ENCODE measurements at regions not wholly inside any gene's neighbourhood (a gene's known extent, or its start where the extent isn't known, plus 50 kb on each side); places are given as distances from the start of the nearest gene placed in this dataset.

GRCh38 chr11:104433751-104434150 lies 269.8 kb upstream of the PDGFD start:
- DNase-seq (ENCODE audit: low read depth in 3 of 3) = no peak

- no peak for DNase-seq (ENCODE audit: low read depth in 3 of 3)
Measured at GRCh38 chr11:104432981-104433380, 269.0 kb upstream of the PDGFD start.

- no peak for DNase-seq (ENCODE audit: low read depth in 3 of 3)
Measured at GRCh38 chr11:104432526-104432925, 268.6 kb upstream of the PDGFD start.

DNA sequence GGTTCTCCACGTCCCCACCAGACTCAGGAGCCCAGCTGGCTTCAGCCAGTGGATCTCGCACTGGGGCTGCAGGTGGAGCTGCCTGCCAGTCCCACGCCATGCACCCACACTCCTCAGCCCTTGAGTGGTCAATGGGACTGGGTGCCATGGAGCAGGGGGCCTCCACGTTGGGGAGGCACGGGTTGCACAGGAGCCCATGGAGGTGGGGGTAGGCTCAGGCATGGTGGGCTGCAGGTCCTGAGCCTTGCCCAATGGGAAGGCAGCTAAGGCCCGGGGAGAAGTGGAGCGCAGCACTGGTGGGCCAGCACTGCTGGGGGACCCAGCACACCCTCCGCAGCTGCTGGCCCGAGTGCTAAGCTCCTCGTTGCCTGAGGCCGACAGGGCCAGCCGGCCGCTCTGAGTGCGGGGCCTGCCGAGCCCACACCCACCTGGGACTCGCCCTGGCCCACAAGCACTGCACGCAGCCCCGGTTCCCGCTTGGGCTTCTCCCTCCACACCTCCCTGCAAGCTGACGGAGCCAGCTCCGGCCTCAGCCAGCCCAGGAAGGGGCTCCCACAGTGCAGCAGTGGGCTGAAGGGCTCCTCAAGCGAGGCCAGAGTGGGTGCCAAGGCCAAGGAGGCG lies 258.5 kb upstream of the PDGFD start:
- no peak for DNase-seq (ENCODE audit: low read depth in 3 of 3)

DNA sequence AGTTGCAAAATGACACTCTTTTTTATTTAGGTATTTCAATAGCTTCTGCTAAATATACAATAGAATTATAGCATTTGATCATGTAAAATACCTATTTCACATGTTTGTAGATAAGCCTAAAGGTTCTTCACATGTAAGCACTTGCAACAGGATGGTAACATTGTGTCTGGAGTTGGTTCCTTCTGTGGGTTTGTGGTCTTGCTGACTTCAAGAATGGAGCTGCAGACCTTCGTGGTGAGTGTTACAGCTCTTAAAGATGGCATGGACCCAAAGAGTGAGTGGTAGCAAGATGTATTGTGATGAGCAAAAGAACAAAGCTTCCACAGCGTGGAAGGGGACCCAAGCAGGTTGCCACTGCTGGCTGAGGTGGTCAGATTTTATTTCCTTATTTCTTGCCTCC lies 246.4 kb upstream of the PDGFD start:
- DNase-seq (ENCODE audit: low read depth in 3 of 3) = no peak

GRCh38 chr11:104408630-104409029 lies 244.7 kb upstream of the PDGFD start:
- no peak for DNase-seq (ENCODE audit: low read depth in 3 of 3)

DNA sequence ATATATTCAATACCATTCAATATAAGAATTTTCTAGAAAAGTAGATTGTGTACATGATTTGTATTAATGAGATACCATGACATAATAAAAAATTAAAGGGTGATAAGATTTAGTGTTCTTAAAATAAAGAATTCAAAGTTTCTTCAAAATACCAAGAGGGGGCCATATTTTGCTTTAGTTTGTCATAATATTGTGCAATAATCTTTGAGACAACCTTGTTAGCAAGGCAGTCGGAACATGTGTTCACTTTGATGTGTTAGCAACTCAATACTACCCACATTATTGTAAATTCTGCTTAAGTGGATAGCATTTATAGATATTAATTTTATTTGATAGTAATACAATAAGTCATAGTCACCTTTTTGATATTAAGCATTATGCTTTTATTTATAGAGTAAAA lies 241.3 kb upstream of the PDGFD start:
- DNase-seq (ENCODE audit: low read depth in 3 of 3) = no peak

- DNase-seq (ENCODE audit: low read depth in 3 of 3) = no peak
Measured at GRCh38 chr11:104404231-104405175, 240.6 kb upstream of the PDGFD start.

DNA sequence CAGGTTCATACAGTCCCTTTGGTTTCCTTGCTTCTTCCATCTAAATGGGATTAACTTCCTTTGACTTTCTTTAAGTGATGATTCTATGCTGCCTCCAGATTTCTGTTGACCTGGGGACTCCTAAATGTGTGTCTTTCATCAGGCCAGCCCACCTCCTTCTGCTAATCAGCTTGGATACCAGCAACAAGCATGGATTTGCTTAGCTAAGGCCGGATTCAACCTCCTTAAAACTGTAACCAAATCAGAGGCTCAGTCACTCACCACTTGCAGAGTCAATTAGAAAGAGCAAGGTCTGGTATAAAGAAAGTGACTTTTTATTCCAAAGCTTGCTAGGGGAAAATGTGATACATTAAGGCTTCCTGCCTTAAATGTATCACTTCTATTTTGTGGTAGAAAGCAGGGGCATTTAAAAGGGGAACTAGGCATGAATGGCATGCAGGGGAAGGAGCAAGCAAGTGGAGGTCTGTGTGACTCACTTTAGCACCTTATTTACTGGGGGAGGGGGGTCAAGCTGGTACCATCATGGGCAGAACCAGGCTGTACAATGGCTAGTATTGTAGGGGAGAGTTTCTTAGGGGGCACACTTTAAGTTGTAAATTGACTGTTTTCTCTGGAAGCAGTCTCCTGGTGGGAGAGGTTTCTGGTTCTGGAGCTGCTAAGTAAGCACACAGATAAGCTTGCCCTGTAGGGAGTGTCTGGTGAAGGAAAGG lies 239.0 kb upstream of the PDGFD start:
- DNase-seq (ENCODE audit: low read depth in 3 of 3) = no peak

- DNase-seq (ENCODE audit: low read depth in 3 of 3) = no peak
Measured at GRCh38 chr11:104394508-104394907, 230.6 kb upstream of the PDGFD start.

- no peak for DNase-seq (ENCODE audit: low read depth in 3 of 3)
Measured at GRCh38 chr11:104390651-104391050, 226.7 kb upstream of the PDGFD start.

DNA sequence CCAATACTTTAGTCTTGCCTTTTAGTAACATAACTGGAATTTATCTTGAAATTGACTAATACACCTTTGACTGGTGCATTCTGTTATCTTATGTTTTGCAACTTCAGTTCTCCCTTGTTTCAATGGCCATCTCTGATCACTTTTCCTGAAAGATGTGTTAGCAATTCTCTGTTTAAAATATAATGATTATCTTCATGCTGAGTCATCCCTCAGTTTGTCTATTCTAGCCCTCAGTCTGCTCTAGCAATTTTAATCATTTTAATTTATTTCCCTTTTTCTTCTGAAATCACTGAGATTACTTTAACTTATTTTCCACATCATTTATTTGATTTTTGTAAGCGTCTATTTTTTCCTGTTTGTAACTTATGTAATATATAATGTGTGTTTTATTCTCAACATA lies 221.9 kb upstream of the PDGFD start:
- no peak for DNase-seq (ENCODE audit: low read depth in 3 of 3)

DNA sequence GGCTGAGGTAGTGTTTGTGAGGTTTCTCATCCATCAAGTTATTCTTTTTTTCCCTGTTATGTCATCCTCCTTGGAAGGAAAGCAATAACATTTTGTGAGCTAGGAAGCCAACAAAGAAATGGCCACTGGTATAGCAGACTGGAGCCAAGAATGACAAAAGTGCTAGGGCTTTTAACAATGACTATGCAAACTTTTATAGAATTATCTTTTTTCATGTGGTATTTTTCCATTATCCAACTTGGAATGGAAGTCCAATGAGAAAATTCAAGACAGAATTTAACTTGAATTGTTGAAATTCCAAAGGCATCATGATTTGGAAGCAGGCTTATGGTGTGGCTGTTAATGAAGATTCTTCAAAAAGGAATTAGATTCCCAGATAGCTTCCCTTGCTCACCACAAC lies 216.4 kb upstream of the PDGFD start:
- DNase-seq (ENCODE audit: low read depth in 3 of 3) = no peak

- DNase-seq (ENCODE audit: low read depth in 3 of 3) = no peak
Measured at GRCh38 chr11:104372111-104372510, 208.2 kb upstream of the PDGFD start.

DNA sequence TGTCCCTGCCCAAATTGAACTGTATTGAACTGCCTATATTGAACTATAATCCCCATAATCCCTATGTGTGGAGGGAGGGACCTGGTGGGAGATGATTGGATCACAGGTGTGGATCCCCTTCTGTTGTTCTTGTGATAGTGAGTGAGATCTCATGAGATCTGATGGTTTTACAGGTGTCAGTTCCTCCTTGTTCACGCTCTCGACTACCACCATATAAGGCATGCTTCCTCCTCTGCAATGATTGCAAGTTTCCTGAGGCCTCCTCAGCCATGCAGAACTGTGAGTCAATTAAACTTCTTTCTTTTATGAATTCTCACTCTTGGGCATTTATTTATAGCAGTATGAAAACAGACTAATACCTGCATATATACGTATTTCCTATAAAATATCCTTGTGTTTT lies 206.5 kb upstream of the PDGFD start:
- no peak for DNase-seq (ENCODE audit: low read depth in 3 of 3)

DNA sequence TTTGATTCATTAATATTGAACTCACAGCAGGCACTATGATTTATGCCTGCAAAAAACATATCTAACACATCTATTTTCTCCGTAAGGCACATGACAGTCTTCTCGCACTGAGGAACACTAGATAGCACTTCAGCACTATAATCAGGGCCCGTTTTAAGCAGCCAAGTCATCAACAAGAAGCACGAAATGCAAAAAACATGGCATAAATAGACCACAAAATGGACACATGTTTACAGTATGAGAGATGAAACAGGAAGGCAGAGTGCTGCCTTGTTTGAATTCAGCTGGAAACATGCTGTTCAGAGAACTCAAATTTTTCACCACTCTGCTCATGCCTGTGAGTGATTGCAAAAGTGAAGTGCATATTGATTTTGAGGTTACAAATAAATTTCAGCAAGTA lies 205.8 kb upstream of the PDGFD start:
- no peak for DNase-seq (ENCODE audit: low read depth in 3 of 3)

- DNase-seq (ENCODE audit: low read depth in 3 of 3) = no peak
Measured at GRCh38 chr11:104366321-104366734, 202.4 kb upstream of the PDGFD start.

GRCh38 chr11:104365676-104366075 lies 201.7 kb upstream of the PDGFD start:
- no peak for DNase-seq (ENCODE audit: low read depth in 3 of 3)

GRCh38 chr11:104361975-104362374 lies 198.0 kb upstream of the PDGFD start:
- no peak for DNase-seq (ENCODE audit: low read depth in 3 of 3)

GRCh38 chr11:104352036-104352435 lies 188.1 kb upstream of the PDGFD start:
- DNase-seq (ENCODE audit: low read depth in 3 of 3) = no peak

DNA sequence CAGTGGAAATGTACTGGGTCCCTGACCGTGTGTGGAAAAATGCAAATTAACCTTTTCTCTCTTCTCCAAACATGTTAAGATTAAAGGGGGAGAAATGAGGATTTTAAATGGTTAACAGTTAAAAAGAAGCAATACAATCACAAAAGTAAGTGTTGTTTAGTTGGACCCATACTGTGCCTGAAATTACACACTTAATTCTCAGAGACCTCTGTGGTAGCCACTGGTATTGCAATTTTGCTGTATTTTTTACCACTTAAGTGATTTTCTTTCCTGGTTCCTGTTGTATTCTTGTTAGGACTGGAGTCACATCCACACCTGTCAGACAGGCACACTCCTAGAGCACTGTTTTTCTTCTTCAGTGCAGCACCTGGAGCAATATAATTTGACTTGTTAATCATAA lies 179.6 kb upstream of the PDGFD start:
- DNase-seq (ENCODE audit: low read depth in 3 of 3) = no peak

DNA sequence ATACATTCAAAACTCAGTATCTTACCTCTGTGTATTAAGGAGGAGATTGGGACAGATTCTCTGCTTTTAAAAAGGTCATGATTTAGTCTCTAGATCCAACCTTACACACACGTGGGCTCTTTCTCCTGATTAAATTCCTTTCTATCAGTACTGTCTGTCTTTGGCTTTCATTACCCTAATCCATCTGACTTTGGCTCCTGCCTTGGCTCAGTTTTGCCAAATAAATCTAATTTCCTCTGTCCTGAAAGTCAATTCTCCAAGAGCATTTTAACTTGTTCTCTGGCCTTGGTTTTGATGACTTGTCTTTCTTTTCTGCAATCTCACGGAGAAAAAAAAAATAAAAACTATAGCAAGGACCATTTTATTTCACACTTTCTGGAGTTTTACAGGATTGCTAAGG lies 176.6 kb upstream of the PDGFD start:
- DNase-seq (ENCODE audit: low read depth in 3 of 3) = no peak

GRCh38 chr11:104339380-104339831 lies 175.5 kb upstream of the PDGFD start:
- no peak for DNase-seq (ENCODE audit: low read depth in 3 of 3)

All from stimulated activated CD4-positive, alpha-beta T cell treated with anti-CD3 and anti-CD28 coated beads, TNF-alpha, amount 100 ng/mL, for 24 hours (primary cell).